ENCODE measurements at regions not wholly inside any gene's neighbourhood (a gene's known extent, or its start where the extent isn't known, plus 50 kb on each side); places are given as distances from the start of the nearest gene placed in this dataset.

GRCh38 chr1:243943671-243944428, 93.8 kb upstream of the AKT3 start:
- no peak for DNase-seq

- no peak for DNase-seq
These were observed 92.4 kb upstream of the AKT3 start for GRCh38 chr1:243942196-243943150.

- no peak for DNase-seq
These were observed 90.4 kb upstream of the AKT3 start for GRCh38 chr1:243940451-243940850.

- DNase-seq = no peak
These were observed 89.3 kb upstream of the AKT3 start for GRCh38 chr1:243939167-243939848.

- no peak for DNase-seq
These were observed 88.2 kb upstream of the AKT3 start for GRCh38 chr1:243938208-243938607.

- no peak for DNase-seq
These were observed 83.5 kb upstream of the AKT3 start for GRCh38 chr1:243933495-243933894.

- no peak for DNase-seq
These were observed 81.9 kb upstream of the AKT3 start for GRCh38 chr1:243931957-243932356.

GRCh38 chr1:243930822-243931671, 81.0 kb upstream of the AKT3 start:
- DNase-seq = no peak

- DNase-seq = no peak
These were observed 77.3 kb upstream of the AKT3 start for GRCh38 chr1:243927381-243927780.

- DNase-seq = no peak
These were observed 76.8 kb upstream of the AKT3 start for GRCh38 chr1:243926803-243927245.

- no peak for DNase-seq
These were observed 76.3 kb upstream of the AKT3 start for GRCh38 chr1:243926299-243926698.

- DNase-seq = no peak
These were observed 74.7 kb upstream of the AKT3 start for GRCh38 chr1:243924588-243925349.

GRCh38 chr1:243924188-243924587, 74.1 kb upstream of the AKT3 start:
- no peak for DNase-seq

- DNase-seq = no peak
These were observed 73.5 kb upstream of the AKT3 start for GRCh38 chr1:243923292-243924171.

GRCh38 chr1:243921111-243921510, 71.1 kb upstream of the AKT3 start:
- no peak for DNase-seq

- DNase-seq = no peak
These were observed 68.0 kb upstream of the AKT3 start for GRCh38 chr1:243917863-243918565.

GRCh38 chr1:243917177-243917862, 67.3 kb upstream of the AKT3 start:
- peak; percentile 51 for DNase-seq

- DNase-seq = no peak
These were observed 66.1 kb upstream of the AKT3 start for GRCh38 chr1:243916160-243916559.

GRCh38 chr1:243912347-243912746, 62.3 kb upstream of the AKT3 start:
- DNase-seq = no peak

Measured in NCI-H1092 treated with DMSO at 0.1 percent for 48 hours (cell line).